H9 (cell line): ENCODE measurements at regions not wholly inside any gene's neighbourhood (a gene's known extent, or its start where the extent isn't known, plus 50 kb on each side); places are given as distances from the start of the nearest gene placed in this dataset.

Source experiments
- DNase-seq: peaks from one replicate; pipeline ENCODE4 v3.0.0-alpha.2; 2017
- H2AFZ ChIP-seq: one replicate; pipeline ENCODE4 v1.6.1; 2013; ENCODE audit warnings: mild to moderate bottlenecking, low read length, control low read depth, moderate library complexity
- H2AK5ac ChIP-seq: 2 replicates; pipeline ENCODE4 v1.6.1; 2013; ENCODE audit warnings: low read length, control low read depth, mixed read lengths; ENCODE audit not compliant: insufficient read length
- H2BK120ac ChIP-seq: one replicate; pipeline ENCODE4 v1.6.1; 2013; ENCODE audit warnings: low read depth, mild to moderate bottlenecking, low read length, control low read depth, inconsistent platforms; ENCODE audit not compliant: poor library complexity, severe bottlenecking
- H2BK12ac ChIP-seq: 2 replicates; pipeline ENCODE4 v1.6.1; 2013; ENCODE audit warnings: low read length, control low read depth, mixed read lengths, low read depth; ENCODE audit not compliant: insufficient read length
- H2BK15ac ChIP-seq: 2 replicates; pipeline ENCODE4 v1.6.1; 2013; ENCODE audit warnings: low read depth, low read length, control low read depth
- H2BK20ac ChIP-seq: one replicate; pipeline ENCODE4 v1.6.1; 2013; ENCODE audit warnings: low read depth, mild to moderate bottlenecking, low read length, control low read depth, inconsistent platforms; ENCODE audit not compliant: poor library complexity, severe bottlenecking
- H2BK5ac ChIP-seq: 2 replicates; pipeline ENCODE4 v1.6.1; 2013; ENCODE audit warnings: low read length, control low read depth, mixed read lengths; ENCODE audit not compliant: insufficient read length
- H3K14ac ChIP-seq: 2 replicates; pipeline ENCODE4 v1.6.1; 2013; ENCODE audit warnings: low read length, control low read depth; ENCODE audit not compliant: insufficient read depth
- H3K18ac ChIP-seq: 2 replicates; pipeline ENCODE4 v1.6.1; 2013; ENCODE audit warnings: low read depth, mild to moderate bottlenecking, mixed read lengths, low read length, control low read depth; ENCODE audit not compliant: insufficient read length
- H3K23ac ChIP-seq: 2 replicates; pipeline ENCODE4 v1.6.1; 2013; ENCODE audit warnings: low read length, control low read depth, mixed read lengths, low read depth; ENCODE audit not compliant: insufficient read length
- H3K23me2 ChIP-seq: 2 replicates; pipeline ENCODE4 v1.6.1; 2013; ENCODE audit warnings: low read depth, mild to moderate bottlenecking, mixed read lengths, low read length, control low read depth; ENCODE audit not compliant: insufficient read length, poor library complexity, severe bottlenecking
- H3K27ac ChIP-seq: 2 replicates; pipeline ENCODE4 v1.5.1; 2013; ENCODE audit warnings: low read length, control low read depth, mixed read lengths, low read depth; ENCODE audit not compliant: insufficient read length
- H3K27me3 ChIP-seq: 2 replicates; pipeline ENCODE4 v1.6.1; 2013; ENCODE audit warnings: low read length, control low read depth, inconsistent platforms; ENCODE audit not compliant: insufficient read depth
- H3K4ac ChIP-seq: 2 replicates; pipeline ENCODE4 v1.6.1; 2013; ENCODE audit warnings: low read depth, mild to moderate bottlenecking, control low read depth, inconsistent platforms, low read length, moderate library complexity
- H3K4me1 ChIP-seq: 2 replicates; pipeline ENCODE4 v1.6.1; 2013; ENCODE audit warnings: low read length, control low read depth, inconsistent platforms; ENCODE audit not compliant: insufficient read depth
- H3K4me2 ChIP-seq: 2 replicates; pipeline ENCODE4 v1.6.1; 2013; ENCODE audit warnings: low read length, control low read depth, mixed read lengths; ENCODE audit not compliant: insufficient read length, insufficient read depth
- H3K56ac ChIP-seq: 2 replicates; pipeline ENCODE4 v1.6.1; 2013; ENCODE audit warnings: low read depth, mild to moderate bottlenecking, mixed read lengths, low read length, control low read depth; ENCODE audit not compliant: insufficient read length
- H3K79me1 ChIP-seq: 2 replicates; pipeline ENCODE4 v1.6.1; 2013; ENCODE audit warnings: low read depth, mild to moderate bottlenecking, moderate library complexity, low read length, control low read depth, inconsistent platforms; ENCODE audit not compliant: insufficient read depth, poor library complexity, severe bottlenecking
- H3K79me2 ChIP-seq: 2 replicates; pipeline ENCODE4 v1.6.1; 2013; ENCODE audit warnings: low read length, control low read depth, inconsistent platforms; ENCODE audit not compliant: insufficient read depth
- H3K9ac ChIP-seq: 2 replicates; pipeline ENCODE4 v1.6.1; 2013; ENCODE audit warnings: low read length, control low read depth, mixed read lengths; ENCODE audit not compliant: insufficient read length; ENCODE audit errors: extremely low read depth
- H3K9me3 ChIP-seq: one replicate; pipeline ENCODE4 v1.6.1; 2013; ENCODE audit warnings: low read depth, low read length, inconsistent platforms; ENCODE audit not compliant: control insufficient read depth
- H3T11ph ChIP-seq: one replicate; pipeline ENCODE4 v1.6.1; 2013; ENCODE audit warnings: mild to moderate bottlenecking, low read length, control low read depth, inconsistent platforms
- H4K20me1 ChIP-seq: one replicate; pipeline ENCODE4 v1.6.1; 2013; ENCODE audit not compliant: control insufficient read depth, insufficient read length, insufficient read depth
- H4K5ac ChIP-seq: 2 replicates; pipeline ENCODE4 v1.6.1; 2013; ENCODE audit warnings: low read depth, mild to moderate bottlenecking, mixed read lengths, low read length, control low read depth; ENCODE audit not compliant: insufficient read length
- H4K8ac ChIP-seq: replicated peaks from 2 replicates; pipeline ENCODE4 v1.6.1; 2013; ENCODE audit warnings: low read length, control low read depth, mixed read lengths, low read depth; ENCODE audit not compliant: insufficient read length
- H4K91ac ChIP-seq: 2 replicates; pipeline ENCODE4 v1.6.1; 2013; ENCODE audit warnings: low read depth, mild to moderate bottlenecking, moderate library complexity, mixed read lengths, low read length, control low read depth; ENCODE audit not compliant: insufficient read length
- H3K27ac Mint-ChIP-seq, 3 experiments: 2 replicates in 2 of 3; 3 replicates in 1 of 3; pipeline ENCODE4 v1.8.0; 2020 to 2021; ENCODE audit warnings: mixed read lengths in 3 of 3, mild to moderate bottlenecking in 1 of 3, moderate library complexity in 1 of 3
- H3K27me3 Mint-ChIP-seq: 2 replicates; pipeline ENCODE4 v1.8.0; 2021; ENCODE audit warnings: low read depth, mild to moderate bottlenecking, moderate library complexity, mixed read lengths
- H3K36me3 Mint-ChIP-seq, 3 experiments: 2 replicates in 2 of 3; 3 replicates in 1 of 3; pipeline ENCODE4 v1.8.0; 2020 to 2021; ENCODE audit warnings: low read depth in 3 of 3, mixed read lengths in 3 of 3; ENCODE audit not compliant: insufficient read depth in 1 of 3
- H3K4me1 Mint-ChIP-seq, 2 experiments: 2 replicates each; pipeline ENCODE4 v1.8.0; 2020; ENCODE audit warnings: mixed read lengths in 2 of 2
- H3K4me3 Mint-ChIP-seq, 2 experiments: 2 replicates in 1 of 2; 3 replicates in 1 of 2; pipeline ENCODE4 v1.8.0; 2020 to 2021; ENCODE audit warnings: mild to moderate bottlenecking in 2 of 2, mixed read lengths in 2 of 2, moderate library complexity in 1 of 2
- H3K9me3 Mint-ChIP-seq, 2 experiments: 2 replicates in 1 of 2; 3 replicates in 1 of 2; pipeline ENCODE4 v1.8.0; 2020; ENCODE audit warnings: mild to moderate bottlenecking in 2 of 2, mixed read lengths in 2 of 2, moderate library complexity in 1 of 2
- WGBS: extraction: QIAGEN DNeasy Blood & Tissue Kit; methylation state at CpG from one replicate; pipeline ENCODE4 v1.1.7; 2013; ENCODE audit warnings: missing lambda C conversion rate, low lambda C conversion rate, mixed read lengths; ENCODE audit not compliant: insufficient read length; ENCODE audit errors: extremely low coverage; 5-methylcytosine and 5-hydroxymethylcytosine counted together
- TF ChIP-seq, protein P1 (sequence below): fragments of 200-600 bp; sonication (generic); conservative IDR thresholded peaks from 3 replicates; pipeline ENCODE4 v1.8.0; 2021; ENCODE audit warnings: antibody characterized with exemption, mild to moderate bottlenecking

DNA sequence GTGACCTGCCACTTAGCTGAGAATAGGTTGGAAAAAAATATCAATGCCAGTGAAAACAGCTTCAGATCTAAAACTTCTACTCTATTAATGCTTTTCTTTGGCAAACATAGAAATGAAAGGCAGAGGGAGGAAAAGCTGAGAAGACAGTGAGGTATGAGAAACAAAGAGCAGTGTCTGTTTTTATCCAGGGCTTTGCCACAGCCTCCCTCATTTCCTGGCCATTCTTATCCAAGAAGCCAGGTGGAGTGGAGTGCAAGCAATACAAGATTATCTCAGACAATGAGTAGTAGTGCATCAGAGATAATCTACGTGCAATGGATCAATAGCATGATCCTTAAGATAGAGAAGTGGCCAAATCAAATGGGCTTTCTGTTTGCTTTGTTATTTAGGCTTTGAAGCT, 808.7 kb upstream of the PIK3C3 start:
- H3K4ac ChIP-seq, result no peak overlapping the region
- H3K56ac ChIP-seq, result no peak overlapping the region
- H2BK12ac ChIP-seq, result no peak overlapping the region
- no peaks in the 10 kb centered on the region for H3K9me3 Mint-ChIP-seq
- no peak overlapping the region for H3K27ac ChIP-seq
- no peak overlapping the region for H4K91ac ChIP-seq
- H2BK5ac ChIP-seq, result no peak overlapping the region
- peaks cover 10 to 11% of the 10 kb centered on the region in 2 experiments for H3K4me1 Mint-ChIP-seq
- no peaks in the 10 kb centered on the region for H3K27me3 Mint-ChIP-seq
- H3K27ac Mint-ChIP-seq, result peak overlapping the region in 2 of 3 experiments; percentile 20 to 73; a peak in 1 of 7 replicates
- no peak overlapping the region for H2BK15ac ChIP-seq
- no peak overlapping the region for H4K8ac ChIP-seq
- H3K18ac ChIP-seq, result no peak overlapping the region
- no peak overlapping the region for H2BK20ac ChIP-seq
- no peak overlapping the region for H2AFZ ChIP-seq
- H4K20me1 ChIP-seq, result no peaks in the 10 kb centered on the region
- no CpG with 5 or more reads among the region's 1 CpG for WGBS
- H3K9me3 ChIP-seq, result no peaks in the 10 kb centered on the region
- no peak overlapping the region for H2BK120ac ChIP-seq
- no peak for DNase-seq
- H4K5ac ChIP-seq, result no peak overlapping the region
- no peak overlapping the region for H3K23ac ChIP-seq
- TF ChIP-seq, protein P1, sequence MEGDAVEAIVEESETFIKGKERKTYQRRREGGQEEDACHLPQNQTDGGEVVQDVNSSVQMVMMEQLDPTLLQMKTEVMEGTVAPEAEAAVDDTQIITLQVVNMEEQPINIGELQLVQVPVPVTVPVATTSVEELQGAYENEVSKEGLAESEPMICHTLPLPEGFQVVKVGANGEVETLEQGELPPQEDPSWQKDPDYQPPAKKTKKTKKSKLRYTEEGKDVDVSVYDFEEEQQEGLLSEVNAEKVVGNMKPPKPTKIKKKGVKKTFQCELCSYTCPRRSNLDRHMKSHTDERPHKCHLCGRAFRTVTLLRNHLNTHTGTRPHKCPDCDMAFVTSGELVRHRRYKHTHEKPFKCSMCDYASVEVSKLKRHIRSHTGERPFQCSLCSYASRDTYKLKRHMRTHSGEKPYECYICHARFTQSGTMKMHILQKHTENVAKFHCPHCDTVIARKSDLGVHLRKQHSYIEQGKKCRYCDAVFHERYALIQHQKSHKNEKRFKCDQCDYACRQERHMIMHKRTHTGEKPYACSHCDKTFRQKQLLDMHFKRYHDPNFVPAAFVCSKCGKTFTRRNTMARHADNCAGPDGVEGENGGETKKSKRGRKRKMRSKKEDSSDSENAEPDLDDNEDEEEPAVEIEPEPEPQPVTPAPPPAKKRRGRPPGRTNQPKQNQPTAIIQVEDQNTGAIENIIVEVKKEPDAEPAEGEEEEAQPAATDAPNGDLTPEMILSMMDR, result no peak; the same call in 2 of the 3 replicates
- H3K27me3 ChIP-seq, result no peaks in the 10 kb centered on the region
- no peaks in the 10 kb centered on the region for H3K79me1 ChIP-seq
- no peak overlapping the region for H3K4me2 ChIP-seq
- H3T11ph ChIP-seq, result no peak overlapping the region
- no peak overlapping the region for H3K4me3 Mint-ChIP-seq
- no peak overlapping the region for H2AK5ac ChIP-seq
- H3K9ac ChIP-seq, result no peak overlapping the region
- H3K4me1 ChIP-seq, result no peaks in the 10 kb centered on the region; the same call in 1 of the 2 replicates
- no peaks in the 10 kb centered on the region for H3K79me2 ChIP-seq
- H3K23me2 ChIP-seq, result no peaks in the 10 kb centered on the region
- H3K14ac ChIP-seq, result no peak overlapping the region
- H3K36me3 Mint-ChIP-seq, result no peaks in the 10 kb centered on the region
